ENCODE measurements at regions not wholly inside any gene's neighbourhood (a gene's known extent, or its start where the extent isn't known, plus 50 kb on each side); places are given as distances from the start of the nearest gene placed in this dataset.

DNA sequence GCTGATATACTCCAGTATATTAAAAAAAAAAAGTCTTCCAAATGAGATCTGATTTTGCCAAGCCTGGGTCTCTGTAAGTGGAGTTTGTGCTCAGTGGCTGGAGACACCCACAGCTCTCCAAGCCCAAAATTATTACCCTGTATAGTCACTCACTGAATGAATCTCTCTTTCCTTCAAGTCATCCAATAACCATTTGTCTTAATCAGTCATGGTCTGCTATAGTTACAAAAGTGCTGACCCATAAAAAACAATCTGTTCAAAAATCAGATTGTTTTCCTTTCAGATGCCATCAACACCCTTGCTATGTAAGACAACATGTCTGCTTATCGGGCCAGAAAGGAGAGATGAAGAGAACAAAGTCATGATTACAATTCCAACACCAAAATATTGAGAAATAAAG, 159.4 kb upstream of the FST start:
- H3K9ac ChIP-seq: no peak overlapping the region
- no peaks in the 10 kb centered on the region for H3K36me3 ChIP-seq (ENCODE audit: low read depth)
- H3K4me2 ChIP-seq (ENCODE audit: unreplicated experiment): no peak overlapping the region
- peaks cover 27% of the 10 kb centered on the region for H3F3A ChIP-seq (ENCODE audit: insufficient read depth)
- no peaks in the 10 kb centered on the region for H3K27me3 ChIP-seq (replicated peaks; ENCODE audit: insufficient read depth)
- no peaks in the 10 kb centered on the region for H3K9me3 ChIP-seq (ENCODE audit: low read depth)
- no peak overlapping the region for H2AFZ ChIP-seq
- no peaks in the 10 kb centered on the region for H3K79me2 ChIP-seq (ENCODE audit: insufficient read depth)
- TF ChIP-seq EZH2phosphoT487 (IDR thresholded peaks at IDR 0.05; ENCODE audit: insufficient read depth, low read depth) (no peak), EZH2 (IDR thresholded peaks at IDR 0.05; ENCODE audit: insufficient read depth, poor library complexity, severe bottlenecking) (no peak)
- peak; percentile 20 for DNase-seq
- in situ Hi-C loops (cut with MboI): no loop called here
- H3K4me3 ChIP-seq: no peak overlapping the region
- no peaks in the 10 kb centered on the region for H3K9me2 ChIP-seq (ENCODE audit: insufficient read depth)
- H3K27ac ChIP-seq: no peak overlapping the region
- H3K4me1 ChIP-seq (ENCODE audit: insufficient read depth): peaks cover 32% of the 10 kb centered on the region
- no peaks in the 10 kb centered on the region for H4K20me1 ChIP-seq (ENCODE audit: insufficient read depth)
- WGBS, 2 experiments (ENCODE audit: low coverage in 1 of 2, low lambda C conversion rate in 2 of 2, missing lambda C conversion rate in 2 of 2): 24 to 31% methylated on average over 1 of the region's 1 CpG

DNA sequence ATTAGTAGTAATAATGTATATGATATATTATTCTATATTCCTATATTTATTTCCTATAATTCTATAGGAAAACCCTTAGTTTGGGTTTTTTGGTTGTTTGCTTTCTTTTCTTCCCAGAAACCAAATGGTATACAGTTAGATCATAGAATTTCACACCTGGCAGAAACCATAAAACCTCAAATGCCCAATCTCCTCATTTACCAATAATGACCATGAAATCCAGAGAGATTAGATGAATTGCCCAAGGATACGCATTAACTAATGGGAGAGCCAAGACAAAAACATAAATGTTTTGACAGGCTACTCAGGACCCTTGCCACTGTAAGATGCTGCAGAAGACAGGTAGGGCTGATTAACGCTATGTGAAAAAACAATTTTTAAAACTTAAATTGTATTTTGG, 158.7 kb upstream of the FST start:
- H3K36me3 ChIP-seq (ENCODE audit: low read depth): no peaks in the 10 kb centered on the region
- no peak overlapping the region for H3K27ac ChIP-seq
- no peak for TF ChIP-seq EZH2phosphoT487 (IDR thresholded peaks at IDR 0.05; ENCODE audit: insufficient read depth, low read depth)
- no peak for TF ChIP-seq EZH2 (IDR thresholded peaks at IDR 0.05; ENCODE audit: insufficient read depth, poor library complexity, severe bottlenecking)
- H3F3A ChIP-seq (ENCODE audit: insufficient read depth): peaks cover 33% of the 10 kb centered on the region
- in situ Hi-C loops (cut with MboI): no loop called here
- no peaks in the 10 kb centered on the region for H3K9me3 ChIP-seq (ENCODE audit: low read depth)
- H3K9ac ChIP-seq: no peak overlapping the region
- H3K4me2 ChIP-seq (ENCODE audit: unreplicated experiment): no peak overlapping the region
- H3K27me3 ChIP-seq (replicated peaks; ENCODE audit: insufficient read depth): no peaks in the 10 kb centered on the region
- 98 to 100% methylated on average over 2 of the region's 2 CpGs for WGBS, 2 experiments (ENCODE audit: low coverage in 1 of 2, low lambda C conversion rate in 2 of 2, missing lambda C conversion rate in 2 of 2)
- no peaks in the 10 kb centered on the region for H3K79me2 ChIP-seq (ENCODE audit: insufficient read depth)
- peaks cover 38% of the 10 kb centered on the region for H3K4me1 ChIP-seq (ENCODE audit: insufficient read depth)
- no peak overlapping the region for H3K4me3 ChIP-seq
- no peak for DNase-seq
- no peak overlapping the region for H2AFZ ChIP-seq
- no peaks in the 10 kb centered on the region for H4K20me1 ChIP-seq (ENCODE audit: insufficient read depth)
- H3K9me2 ChIP-seq (ENCODE audit: insufficient read depth): no peaks in the 10 kb centered on the region

- no peaks in the 10 kb centered on the region for H4K20me1 ChIP-seq (ENCODE audit: insufficient read depth)
- H2AFZ ChIP-seq: no peak overlapping the region
- H3K79me2 ChIP-seq (ENCODE audit: insufficient read depth): no peaks in the 10 kb centered on the region
- H3F3A ChIP-seq (ENCODE audit: insufficient read depth): peaks cover 34% of the 10 kb centered on the region
- no peak for DNase-seq
- no peak overlapping the region for H3K9ac ChIP-seq
- in situ Hi-C loops (cut with MboI): no loop called here
- no peaks in the 10 kb centered on the region for H3K9me3 ChIP-seq (ENCODE audit: low read depth)
- no peaks in the 10 kb centered on the region for H3K27me3 ChIP-seq (replicated peaks; ENCODE audit: insufficient read depth)
- H3K4me3 ChIP-seq: no peak overlapping the region
- peaks cover 43% of the 10 kb centered on the region for H3K4me1 ChIP-seq (ENCODE audit: insufficient read depth)
- H3K4me2 ChIP-seq (ENCODE audit: unreplicated experiment): peak overlapping the region; percentile 8
- no peak overlapping the region for H3K27ac ChIP-seq
- no peaks in the 10 kb centered on the region for H3K9me2 ChIP-seq (ENCODE audit: insufficient read depth)
- WGBS, 2 experiments (ENCODE audit: low coverage in 1 of 2, low lambda C conversion rate in 2 of 2, missing lambda C conversion rate in 2 of 2): 91 to 100% methylated on average over 1 of the region's 1 CpG
- H3K36me3 ChIP-seq (ENCODE audit: low read depth): no peaks in the 10 kb centered on the region
- TF ChIP-seq EZH2phosphoT487 (IDR thresholded peaks at IDR 0.05; ENCODE audit: insufficient read depth, low read depth) (no peak), EZH2 (IDR thresholded peaks at IDR 0.05; ENCODE audit: insufficient read depth, poor library complexity, severe bottlenecking) (no peak)
These were observed 158.2 kb upstream of the FST start for GRCh38 chr5:53322257-53322656.

GRCh38 chr5:53323511-53323910, 156.9 kb upstream of the FST start:
- H3K4me1 ChIP-seq (ENCODE audit: insufficient read depth): peaks cover 43% of the 10 kb centered on the region
- TF ChIP-seq EZH2 (IDR thresholded peaks at IDR 0.05; ENCODE audit: insufficient read depth, poor library complexity, severe bottlenecking) (no peak), EZH2phosphoT487 (IDR thresholded peaks at IDR 0.05; ENCODE audit: insufficient read depth, low read depth) (no peak)
- H3F3A ChIP-seq (ENCODE audit: insufficient read depth): peaks cover 34% of the 10 kb centered on the region
- no peak overlapping the region for H3K9ac ChIP-seq
- H3K27me3 ChIP-seq (replicated peaks; ENCODE audit: insufficient read depth): no peaks in the 10 kb centered on the region
- H3K9me3 ChIP-seq (ENCODE audit: low read depth): no peaks in the 10 kb centered on the region
- 100% methylated on average over 2 of the region's 2 CpGs for WGBS, 2 experiments (ENCODE audit: low coverage in 1 of 2, low lambda C conversion rate in 2 of 2, missing lambda C conversion rate in 2 of 2)
- in situ Hi-C loops (cut with MboI): no loop called here
- H3K79me2 ChIP-seq (ENCODE audit: insufficient read depth): no peaks in the 10 kb centered on the region
- no peaks in the 10 kb centered on the region for H3K36me3 ChIP-seq (ENCODE audit: low read depth)
- H3K9me2 ChIP-seq (ENCODE audit: insufficient read depth): no peaks in the 10 kb centered on the region
- H4K20me1 ChIP-seq (ENCODE audit: insufficient read depth): no peaks in the 10 kb centered on the region
- DNase-seq: no peak
- H3K4me3 ChIP-seq: no peak overlapping the region
- no peak overlapping the region for H3K27ac ChIP-seq
- no peak overlapping the region for H2AFZ ChIP-seq
- no peak overlapping the region for H3K4me2 ChIP-seq (ENCODE audit: unreplicated experiment)

Measured in GM23248 (cell line).